ENCODE measurements at regions not wholly inside any gene's neighbourhood (a gene's known extent, or its start where the extent isn't known, plus 50 kb on each side); places are given as distances from the start of the nearest gene placed in this dataset.

DNA sequence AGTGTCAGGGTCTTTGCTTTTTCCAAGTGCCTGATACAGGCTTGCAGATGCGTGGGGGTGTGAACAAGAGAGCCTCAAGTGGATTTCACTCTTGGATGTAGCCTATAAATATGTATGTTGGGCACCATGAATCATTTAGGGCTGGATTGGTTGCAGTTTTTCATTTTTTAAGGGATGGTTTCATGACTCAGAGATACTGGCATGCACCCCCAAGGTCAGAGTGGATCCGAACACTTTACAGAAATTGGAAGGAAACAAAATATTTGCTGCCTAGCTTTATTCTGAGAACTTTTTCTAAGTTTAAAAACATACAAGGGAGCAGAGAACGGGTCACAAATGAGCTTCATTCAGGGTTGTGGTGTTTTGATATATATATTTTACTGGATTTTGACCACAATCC is 436.8 kb upstream of the ERCC4 start:
- TF ChIP-seq, protein P1, sequence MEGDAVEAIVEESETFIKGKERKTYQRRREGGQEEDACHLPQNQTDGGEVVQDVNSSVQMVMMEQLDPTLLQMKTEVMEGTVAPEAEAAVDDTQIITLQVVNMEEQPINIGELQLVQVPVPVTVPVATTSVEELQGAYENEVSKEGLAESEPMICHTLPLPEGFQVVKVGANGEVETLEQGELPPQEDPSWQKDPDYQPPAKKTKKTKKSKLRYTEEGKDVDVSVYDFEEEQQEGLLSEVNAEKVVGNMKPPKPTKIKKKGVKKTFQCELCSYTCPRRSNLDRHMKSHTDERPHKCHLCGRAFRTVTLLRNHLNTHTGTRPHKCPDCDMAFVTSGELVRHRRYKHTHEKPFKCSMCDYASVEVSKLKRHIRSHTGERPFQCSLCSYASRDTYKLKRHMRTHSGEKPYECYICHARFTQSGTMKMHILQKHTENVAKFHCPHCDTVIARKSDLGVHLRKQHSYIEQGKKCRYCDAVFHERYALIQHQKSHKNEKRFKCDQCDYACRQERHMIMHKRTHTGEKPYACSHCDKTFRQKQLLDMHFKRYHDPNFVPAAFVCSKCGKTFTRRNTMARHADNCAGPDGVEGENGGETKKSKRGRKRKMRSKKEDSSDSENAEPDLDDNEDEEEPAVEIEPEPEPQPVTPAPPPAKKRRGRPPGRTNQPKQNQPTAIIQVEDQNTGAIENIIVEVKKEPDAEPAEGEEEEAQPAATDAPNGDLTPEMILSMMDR (IDR thresholded peaks at IDR 0.05): no peak
- no peak for TF ChIP-seq POLR2A (IDR thresholded peaks at IDR 0.05)
- TF ChIP-seq EP300 (IDR thresholded peaks at IDR 0.05): no peak
- no peak for TF ChIP-seq POLR2AphosphoS5 (IDR thresholded peaks at IDR 0.05)

Data from stomach (tissue), 4 donors.